Uterus (tissue), 2 donors: ENCODE measurements at regions not wholly inside any gene's neighbourhood (a gene's known extent, or its start where the extent isn't known, plus 50 kb on each side); places are given as distances from the start of the nearest gene placed in this dataset.

Experiments
- POLR2A ChIP-seq, 2 donors: fragments of 450-650 bp; IDR thresholded peaks; one replicate each; pipeline ENCODE4 v1.6.1; 2016; ENCODE audit warnings: antibody characterized with exemption in 2 of 2, mild to moderate bottlenecking in 1 of 2, moderate library complexity in 1 of 2
- TF ChIP-seq, protein P1 (sequence below), 4 experiments: fragments of 200-600 bp in 2 of 4; fragments of 450-650 bp in 2 of 4; sonication (generic) in 2 of 4; IDR thresholded peaks; one replicate each; pipeline ENCODE4 v1.5.1; 2016 to 2019; ENCODE audit warnings: antibody characterized with exemption in 4 of 4, mild to moderate bottlenecking in 2 of 4, moderate library complexity in 1 of 4

DNA sequence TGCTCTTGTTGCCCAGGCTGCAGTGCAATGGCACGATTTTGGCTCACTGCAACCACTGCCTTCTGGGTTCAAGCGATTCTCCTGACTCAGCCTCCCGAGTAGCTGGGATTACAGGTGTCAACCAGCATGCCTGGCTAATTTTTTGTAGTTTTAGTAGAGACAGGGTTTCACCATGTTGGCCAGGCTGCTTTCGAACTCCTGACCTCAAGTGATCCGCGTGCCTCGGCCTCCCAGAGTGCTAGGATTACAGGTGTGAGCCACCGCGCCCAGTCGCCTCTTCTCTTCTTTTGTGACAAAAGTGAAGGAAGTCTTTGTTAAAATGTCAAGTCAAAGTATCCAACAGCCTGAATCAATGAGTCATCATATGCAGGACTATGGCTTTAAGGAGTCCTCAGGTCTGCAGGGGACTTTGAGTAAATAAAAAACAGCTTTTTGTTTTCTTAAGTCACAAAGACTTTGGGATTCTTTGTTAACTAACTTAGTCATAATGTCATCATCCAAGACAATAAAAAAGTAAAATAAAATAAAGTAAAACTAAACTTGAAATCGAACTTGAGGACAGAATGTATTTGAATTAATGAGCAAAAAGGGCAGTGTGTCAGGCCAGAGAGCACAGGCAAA, 1153.2 kb downstream of the SUCLG1 start:
- TF ChIP-seq, protein P1, sequence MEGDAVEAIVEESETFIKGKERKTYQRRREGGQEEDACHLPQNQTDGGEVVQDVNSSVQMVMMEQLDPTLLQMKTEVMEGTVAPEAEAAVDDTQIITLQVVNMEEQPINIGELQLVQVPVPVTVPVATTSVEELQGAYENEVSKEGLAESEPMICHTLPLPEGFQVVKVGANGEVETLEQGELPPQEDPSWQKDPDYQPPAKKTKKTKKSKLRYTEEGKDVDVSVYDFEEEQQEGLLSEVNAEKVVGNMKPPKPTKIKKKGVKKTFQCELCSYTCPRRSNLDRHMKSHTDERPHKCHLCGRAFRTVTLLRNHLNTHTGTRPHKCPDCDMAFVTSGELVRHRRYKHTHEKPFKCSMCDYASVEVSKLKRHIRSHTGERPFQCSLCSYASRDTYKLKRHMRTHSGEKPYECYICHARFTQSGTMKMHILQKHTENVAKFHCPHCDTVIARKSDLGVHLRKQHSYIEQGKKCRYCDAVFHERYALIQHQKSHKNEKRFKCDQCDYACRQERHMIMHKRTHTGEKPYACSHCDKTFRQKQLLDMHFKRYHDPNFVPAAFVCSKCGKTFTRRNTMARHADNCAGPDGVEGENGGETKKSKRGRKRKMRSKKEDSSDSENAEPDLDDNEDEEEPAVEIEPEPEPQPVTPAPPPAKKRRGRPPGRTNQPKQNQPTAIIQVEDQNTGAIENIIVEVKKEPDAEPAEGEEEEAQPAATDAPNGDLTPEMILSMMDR (IDR thresholded peaks at IDR 0.05) = no peak
- no peak for TF ChIP-seq POLR2A (IDR thresholded peaks at IDR 0.05)
